ENCODE measurements at regions not wholly inside any gene's neighbourhood (a gene's known extent, or its start where the extent isn't known, plus 50 kb on each side); places are given as distances from the start of the nearest gene placed in this dataset.

GRCh38 chr7:145289384-145289783 lies 453.5 kb upstream of the TPK1 start:
- Histone ChIP-seq H2AFZ (no peak overlapping the region), H3K36me3 (ENCODE audit: insufficient read depth) (no peaks in the 10 kb centered on the region), H3K4me2 (no peak overlapping the region), H3K27ac (ENCODE audit: low read depth) (no peak overlapping the region), H3K4me1 (ENCODE audit: insufficient read depth) (no peaks in the 10 kb centered on the region), H3K79me2 (replicated peaks; ENCODE audit: insufficient read depth) (no peaks in the 10 kb centered on the region), H3K9me2 (ENCODE audit: insufficient read depth) (no peaks in the 10 kb centered on the region), H3K27me3 (ENCODE audit: insufficient read depth) (no peaks in the 10 kb centered on the region), H3K4me3 (no peak overlapping the region), H4K20me1 (replicated peaks; ENCODE audit: insufficient read depth) (no peaks in the 10 kb centered on the region), H3F3A (replicated peaks; ENCODE audit: low read depth) (no peaks in the 10 kb centered on the region)
- H3K27ac Mint-ChIP-seq, result no peak overlapping the region
- no peak for DNase-seq (ENCODE audit: low spot score)
- no peak for ATAC-seq
- H3K4me3 Mint-ChIP-seq, result no peak overlapping the region
- TF ChIP-seq ETS1 (IDR thresholded peaks at IDR 0.05), result no peak
- H3K4me1 Mint-ChIP-seq, result no peaks in the 10 kb centered on the region
- peaks cover 1% of the 10 kb centered on the region; the same call in 1 of the 3 replicates for H3K36me3 Mint-ChIP-seq (ENCODE audit: low read depth)
- H3K27me3 Mint-ChIP-seq (ENCODE audit: insufficient read depth, low read depth, poor library complexity), result no peaks in the 10 kb centered on the region
- H3K9me3 Mint-ChIP-seq, result peaks cover 69% of the 10 kb centered on the region

GRCh38 chr7:145276118-145276517 lies 440.3 kb upstream of the TPK1 start:
- H2AFZ ChIP-seq, result no peak overlapping the region
- H3F3A ChIP-seq (replicated peaks; ENCODE audit: low read depth), result no peaks in the 10 kb centered on the region
- Mint-ChIP-seq H3K4me1 (no peaks in the 10 kb centered on the region), H3K27ac (no peak overlapping the region), H3K4me3 (no peak overlapping the region), H3K36me3 (ENCODE audit: low read depth) (peaks cover 17% of the 10 kb centered on the region), H3K27me3 (ENCODE audit: insufficient read depth, low read depth, poor library complexity) (no peaks in the 10 kb centered on the region), H3K9me3 (peaks cover 84% of the 10 kb centered on the region)
- no peaks in the 10 kb centered on the region for H3K27me3 ChIP-seq (ENCODE audit: insufficient read depth)
- peaks cover 13% of the 10 kb centered on the region; the same call in 1 of the 2 replicates for H3K36me3 ChIP-seq (ENCODE audit: insufficient read depth)
- H3K4me1 ChIP-seq (ENCODE audit: insufficient read depth), result no peaks in the 10 kb centered on the region
- H3K4me2 ChIP-seq, result no peak overlapping the region
- H3K9me2 ChIP-seq (ENCODE audit: insufficient read depth), result no peaks in the 10 kb centered on the region
- H4K20me1 ChIP-seq (replicated peaks; ENCODE audit: insufficient read depth), result no peaks in the 10 kb centered on the region
- DNase-seq (ENCODE audit: low spot score) (no peak), ATAC-seq (no peak)
- no peak overlapping the region for H3K4me3 ChIP-seq
- H3K27ac ChIP-seq (ENCODE audit: low read depth), result no peak overlapping the region
- H3K79me2 ChIP-seq (replicated peaks; ENCODE audit: insufficient read depth), result no peaks in the 10 kb centered on the region
- no peak for TF ChIP-seq NANOG (IDR thresholded peaks at IDR 0.05; ENCODE audit: borderline replicate concordance)
- TF ChIP-seq STAT1 (IDR thresholded peaks at IDR 0.05; ENCODE audit: unreplicated experiment), result no peak
- TF ChIP-seq ZNF462 (CRISPR knock-in tag; IDR thresholded peaks at IDR 0.05), result no peak
- no peak for TF ChIP-seq ETS1 (IDR thresholded peaks at IDR 0.05)
- no peak for TF ChIP-seq EZH2phosphoT487 (IDR thresholded peaks at IDR 0.05; ENCODE audit: unreplicated experiment)
- TF ChIP-seq CREB1 (CRISPR knock-in tag; IDR thresholded peaks at IDR 0.05; ENCODE audit: low read depth), result no peak
- TF ChIP-seq ZNF331 (CRISPR knock-in tag; IDR thresholded peaks at IDR 0.05; ENCODE audit: low read depth), result no peak
- no peak for TF ChIP-seq CTCF (conservative IDR thresholded peaks at IDR 0.05; ENCODE audit: low read depth in 2 of 2)
- TF ChIP-seq ZNF114 (CRISPR knock-in tag; IDR thresholded peaks at IDR 0.05), result no peak
- TF ChIP-seq EZH2 (IDR thresholded peaks at IDR 0.05; ENCODE audit: low read depth, unreplicated experiment), result no peak

All from GM23338 (cell line).